GM23338 (cell line): ENCODE measurements at regions not wholly inside any gene's neighbourhood (a gene's known extent, or its start where the extent isn't known, plus 50 kb on each side); places are given as distances from the start of the nearest gene placed in this dataset.
"Not testable (repeated sequence)": the region's sequence is repeated elsewhere in the genome, so short reads cannot be mapped to it uniquely, and the experiment has no call there.

Experiments used
- ATAC-seq: fragments of 200-7000 bp; cut with Tn5 transposase; 3 replicates; pipeline ENCODE4 v1.9.1; 2020
- DNase-seq: peaks from one replicate; pipeline ENCODE4 v3.0.0-alpha.2; 2015; ENCODE audit warnings: low spot score
- H2AFZ ChIP-seq: fragments of 200-600 bp; sonication (generic); 2 replicates; pipeline ENCODE4 v1.8.0; 2016; ENCODE audit warnings: antibody characterized with exemption, mild to moderate bottlenecking, moderate library complexity
- H3F3A ChIP-seq: fragments of 200-600 bp; sonication (generic); replicated peaks from 2 replicates; pipeline ENCODE4 v1.8.0; 2017; ENCODE audit warnings: antibody characterized with exemption, mixed run types, low read depth
- H3K27ac ChIP-seq: fragments of 200-600 bp; sonication (generic); 2 replicates; pipeline ENCODE4 v1.6.1; 2016; ENCODE audit warnings: low read depth
- H3K27me3 ChIP-seq: fragments of 200-600 bp; sonication (generic); 2 replicates; pipeline ENCODE4 v1.8.0; 2016; ENCODE audit warnings: mild to moderate bottlenecking, mixed run types, moderate library complexity; ENCODE audit not compliant: insufficient read depth
- H3K36me3 ChIP-seq: fragments of 200-600 bp; sonication (generic); 2 replicates; pipeline ENCODE4 v1.8.0; 2016; ENCODE audit warnings: mild to moderate bottlenecking; ENCODE audit not compliant: insufficient read depth
- H3K4me1 ChIP-seq: fragments of 200-600 bp; sonication (generic); 2 replicates; pipeline ENCODE4 v1.8.0; 2016; ENCODE audit warnings: mild to moderate bottlenecking, moderate library complexity; ENCODE audit not compliant: insufficient read depth
- H3K4me2 ChIP-seq: fragments of 200-600 bp; sonication (generic); 2 replicates; pipeline ENCODE4 v1.7.1; 2017; ENCODE audit warnings: mixed run types
- H3K4me3 ChIP-seq: fragments of 200-600 bp; sonication (generic); 2 replicates; pipeline ENCODE4 v1.6.1; 2016; ENCODE audit warnings: mixed run types
- H3K79me2 ChIP-seq: fragments of 200-600 bp; sonication (generic); replicated peaks from 2 replicates; pipeline ENCODE4 v1.8.0; 2017; ENCODE audit warnings: mild to moderate bottlenecking; ENCODE audit not compliant: insufficient read depth
- H3K9me2 ChIP-seq: fragments of 200-600 bp; sonication (generic); 2 replicates; pipeline ENCODE4 v1.8.0; 2017; ENCODE audit not compliant: insufficient read depth
- H4K20me1 ChIP-seq: fragments of 200-600 bp; sonication (generic); replicated peaks from 2 replicates; pipeline ENCODE4 v1.8.0; 2017; ENCODE audit warnings: mild to moderate bottlenecking; ENCODE audit not compliant: insufficient read depth
- H3K27ac Mint-ChIP-seq: 2 replicates; pipeline ENCODE4 v1.8.0; 2020; ENCODE audit warnings: inconsistent platforms, mild to moderate bottlenecking, moderate library complexity, mixed read lengths
- H3K27me3 Mint-ChIP-seq: 3 replicates; pipeline ENCODE4 v1.8.0; 2022; ENCODE audit warnings: low read depth, mild to moderate bottlenecking, moderate library complexity, mixed read lengths, inconsistent platforms; ENCODE audit not compliant: insufficient read depth, poor library complexity
- H3K36me3 Mint-ChIP-seq: 3 replicates; pipeline ENCODE4 v1.8.0; 2021; ENCODE audit warnings: low read depth, mild to moderate bottlenecking, inconsistent platforms, moderate library complexity, mixed read lengths
- H3K4me1 Mint-ChIP-seq: 3 replicates; pipeline ENCODE4 v1.8.0; 2020; ENCODE audit warnings: mild to moderate bottlenecking, inconsistent platforms, mixed read lengths
- H3K4me3 Mint-ChIP-seq: 3 replicates; pipeline ENCODE4 v1.8.0; 2021; ENCODE audit warnings: moderate library complexity, mild to moderate bottlenecking, inconsistent platforms, mixed read lengths
- H3K9me3 Mint-ChIP-seq: 3 replicates; pipeline ENCODE4 v1.8.0; 2020; ENCODE audit warnings: moderate library complexity, mild to moderate bottlenecking, inconsistent platforms, mixed read lengths
- CTCF ChIP-seq, 2 experiments: fragments of 200-600 bp in 1 of 2; sonication (generic) in 1 of 2; conservative IDR thresholded peaks; 2 replicates each; pipeline versions ENCODE4 v1.5.1 to v1.6.1; 2016 to 2017; ENCODE audit warnings: antibody characterized with exemption in 2 of 2, low read depth in 2 of 2, mild to moderate bottlenecking in 2 of 2, moderate library complexity in 1 of 2
- NANOG ChIP-seq: IDR thresholded peaks from 2 replicates; pipeline ENCODE4 v1.6.1; 2016; ENCODE audit warnings: antibody characterized with exemption, borderline replicate concordance
- POLR2AphosphoS5 ChIP-seq: IDR thresholded peaks from 2 replicates; pipeline ENCODE4 v1.6.1; 2016; ENCODE audit warnings: antibody characterized with exemption, low read depth
- REST ChIP-seq: IDR thresholded peaks from one replicate; pipeline ENCODE4 v1.6.1; 2018; ENCODE audit warnings: antibody characterized with exemption; ENCODE audit not compliant: unreplicated experiment

- Histone ChIP-seq H3K27me3 (no peaks in the 10 kb centered on the region), H3K4me3 (no peak overlapping the region), H2AFZ (peak overlapping the region; percentile 59; the same call in 1 of the 2 replicates), H3K36me3 (no peaks in the 10 kb centered on the region), H3K27ac (no peak overlapping the region), H3K9me2 (no peaks in the 10 kb centered on the region; the same call in 1 of the 2 replicates), H3K4me1 (no peaks in the 10 kb centered on the region), H3F3A (no peaks in the 10 kb centered on the region), H4K20me1 (no peaks in the 10 kb centered on the region), H3K79me2 (no peaks in the 10 kb centered on the region), H3K4me2 (no peak overlapping the region; the same call in 1 of the 2 replicates)
- H3K4me1 Mint-ChIP-seq, result peaks cover 21% of the 10 kb centered on the region
- H3K4me3 Mint-ChIP-seq, result no peak overlapping the region
- H3K9me3 Mint-ChIP-seq, result no peaks in the 10 kb centered on the region
- peaks cover 6% of the 10 kb centered on the region for H3K27me3 Mint-ChIP-seq
- no peaks in the 10 kb centered on the region for H3K36me3 Mint-ChIP-seq
- ATAC-seq (no peak), DNase-seq (no peak)
- no peak overlapping the region for H3K27ac Mint-ChIP-seq
- TF ChIP-seq POLR2AphosphoS5 (no peak), CTCF (conservative IDR thresholded peaks at IDR 0.05; ENCODE audit: low read depth in 2 of 2) (no peak), NANOG (no peak), REST (no peak)
Measured at GRCh38 chr12:131634037-131634436, 76.9 kb upstream of the SFSWAP start.

- H3K36me3 Mint-ChIP-seq, H3K27me3 Mint-ChIP-seq, H3F3A ChIP-seq, H3K4me2 ChIP-seq, H3K4me3 Mint-ChIP-seq, H3K4me1 ChIP-seq, H3K9me2 ChIP-seq, H3K4me3 ChIP-seq, H3K27ac Mint-ChIP-seq, H3K36me3 ChIP-seq, H2AFZ ChIP-seq, H3K27ac ChIP-seq, DNase-seq, H3K27me3 ChIP-seq, H3K9me3 Mint-ChIP-seq, ATAC-seq, H3K79me2 ChIP-seq, H4K20me1 ChIP-seq: not testable (repeated sequence)
- H3K4me1 Mint-ChIP-seq, result peaks cover 21% of the 10 kb centered on the region
Measured at GRCh38 chr12:131635012-131635411, 75.9 kb upstream of the SFSWAP start.

- no peaks in the 10 kb centered on the region for H3F3A ChIP-seq
- H3K79me2 ChIP-seq, result no peaks in the 10 kb centered on the region
- Mint-ChIP-seq H3K27me3 (peaks cover 10% of the 10 kb centered on the region), H3K27ac (no peak overlapping the region), H3K4me1 (peaks cover 21% of the 10 kb centered on the region), H3K9me3 (no peaks in the 10 kb centered on the region), H3K4me3 (no peak overlapping the region), H3K36me3 (no peaks in the 10 kb centered on the region)
- no peak overlapping the region for H3K27ac ChIP-seq
- no peak overlapping the region for H3K4me2 ChIP-seq
- no peaks in the 10 kb centered on the region for H3K36me3 ChIP-seq
- ATAC-seq (no peak), DNase-seq (no peak)
- no peaks in the 10 kb centered on the region for H3K4me1 ChIP-seq
- no peaks in the 10 kb centered on the region for H3K27me3 ChIP-seq
- no peaks in the 10 kb centered on the region for H4K20me1 ChIP-seq
- H2AFZ ChIP-seq, result no peak overlapping the region
- no peaks in the 10 kb centered on the region; the same call in 1 of the 2 replicates for H3K9me2 ChIP-seq
- H3K4me3 ChIP-seq, result no peak overlapping the region
- TF ChIP-seq REST, result no peak
Measured at GRCh38 chr12:131635491-131636122, 75.3 kb upstream of the SFSWAP start.
